ENCODE measurements at regions not wholly inside any gene's neighbourhood (a gene's known extent, or its start where the extent isn't known, plus 50 kb on each side); places are given as distances from the start of the nearest gene placed in this dataset.

GRCh38 chr1:17915511-17916197 is 160.5 kb downstream of the ACTL8 start:
- H3K4me3 ChIP-seq (ENCODE audit: low read depth, low read length): no peak overlapping the region
- no peak overlapping the region for H3K27ac ChIP-seq (ENCODE audit: extremely low read depth, low read depth, low read length)
- ChIA-PET POLR2A (no interaction called here), CTCF (interaction anchor here (0.7 to 2.0 kb wide), 4 partner anchors 185 to 262 kb away, joined by 3 to 8 read pairs (median 4); no protein-coding TSS in a partner anchor)
- H3K36me3 ChIP-seq (ENCODE audit: control insufficient read depth in 2 of 2, insufficient read depth in 1 of 2, low read length in 2 of 2): no peaks in the 10 kb centered on the region
- H3K4me1 ChIP-seq (ENCODE audit: control insufficient read depth, insufficient read depth, low read length): no peaks in the 10 kb centered on the region
- no peak for TF ChIP-seq ZNF561 (tag by site-specific recombination; IDR thresholded peaks at IDR 0.05; ENCODE audit: borderline replicate concordance)
- no peaks in the 10 kb centered on the region for H3K9me3 ChIP-seq (ENCODE audit: control insufficient read depth, insufficient read depth, low read depth, low read length)

DNA sequence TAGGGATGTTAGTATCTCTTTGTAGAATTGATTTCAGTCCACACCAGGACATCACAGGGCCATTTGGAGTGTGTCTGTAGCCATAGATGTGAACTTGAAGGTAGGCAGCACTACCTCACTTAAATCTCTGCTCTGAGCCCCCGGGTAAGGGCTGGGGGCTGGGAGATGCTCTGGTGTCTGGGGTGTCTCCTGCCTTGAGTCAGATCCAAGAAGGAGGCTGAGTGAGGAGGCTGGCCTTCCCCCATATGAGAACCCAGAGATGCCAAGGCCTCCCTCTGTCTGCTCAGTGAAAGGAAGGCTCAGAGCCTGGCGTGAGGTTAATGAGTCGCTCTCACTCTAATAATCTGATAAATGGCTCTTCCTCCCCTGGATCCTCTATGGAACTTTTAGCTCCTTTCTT is 161.6 kb downstream of the ACTL8 start:
- ChIA-PET POLR2A (no interaction called here), CTCF (interaction anchor here (2.0 kb wide), 1 partner anchor 255 kb away, joined by 8 read pairs; no protein-coding TSS in a partner anchor)
- no peaks in the 10 kb centered on the region for H3K36me3 ChIP-seq (ENCODE audit: control insufficient read depth in 2 of 2, insufficient read depth in 1 of 2, low read length in 2 of 2)
- no peaks in the 10 kb centered on the region for H3K4me1 ChIP-seq (ENCODE audit: control insufficient read depth, insufficient read depth, low read length)
- no peak overlapping the region for H3K4me3 ChIP-seq (ENCODE audit: low read depth, low read length)
- TF ChIP-seq ZNF610 (tag by site-specific recombination; IDR thresholded peaks at IDR 0.05; ENCODE audit: borderline replicate concordance): no peak
- no peak for TF ChIP-seq ZNF302 (tag by site-specific recombination; IDR thresholded peaks at IDR 0.05; ENCODE audit: low read depth)
- no peak for TF ChIP-seq ZNF548 (tag by site-specific recombination; IDR thresholded peaks at IDR 0.05)
- no peak for TF ChIP-seq ZNF221 (tag by site-specific recombination; IDR thresholded peaks at IDR 0.05; ENCODE audit: borderline replicate concordance)
- no peak for TF ChIP-seq ZNF624 (tag by site-specific recombination; IDR thresholded peaks at IDR 0.05)
- TF ChIP-seq PRDM1 (tag by site-specific recombination; IDR thresholded peaks at IDR 0.05): no peak
- TF ChIP-seq ZNF513 (tag by site-specific recombination; IDR thresholded peaks at IDR 0.05): no peak
- no peak for TF ChIP-seq MYNN (tag by site-specific recombination; IDR thresholded peaks at IDR 0.05; ENCODE audit: borderline replicate concordance)
- no peak for TF ChIP-seq ZNF776 (tag by site-specific recombination; IDR thresholded peaks at IDR 0.05; ENCODE audit: borderline replicate concordance)
- TF ChIP-seq BCL11A (tag by site-specific recombination; IDR thresholded peaks at IDR 0.05; ENCODE audit: low read depth): no peak
- TF ChIP-seq, protein P1, sequence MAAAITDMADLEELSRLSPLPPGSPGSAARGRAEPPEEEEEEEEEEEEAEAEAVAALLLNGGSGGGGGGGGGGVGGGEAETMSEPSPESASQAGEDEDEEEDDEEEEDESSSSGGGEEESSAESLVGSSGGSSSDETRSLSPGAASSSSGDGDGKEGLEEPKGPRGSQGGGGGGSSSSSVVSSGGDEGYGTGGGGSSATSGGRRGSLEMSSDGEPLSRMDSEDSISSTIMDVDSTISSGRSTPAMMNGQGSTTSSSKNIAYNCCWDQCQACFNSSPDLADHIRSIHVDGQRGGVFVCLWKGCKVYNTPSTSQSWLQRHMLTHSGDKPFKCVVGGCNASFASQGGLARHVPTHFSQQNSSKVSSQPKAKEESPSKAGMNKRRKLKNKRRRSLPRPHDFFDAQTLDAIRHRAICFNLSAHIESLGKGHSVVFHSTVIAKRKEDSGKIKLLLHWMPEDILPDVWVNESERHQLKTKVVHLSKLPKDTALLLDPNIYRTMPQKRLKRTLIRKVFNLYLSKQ (tag by site-specific recombination; IDR thresholded peaks at IDR 0.05; ENCODE audit: borderline replicate concordance): no peak
- TF ChIP-seq REPIN1 (tag by site-specific recombination; IDR thresholded peaks at IDR 0.05; ENCODE audit: low read depth): no peak
- TF ChIP-seq ZNF114 (tag by site-specific recombination; IDR thresholded peaks at IDR 0.05): no peak
- no peak for TF ChIP-seq ZNF596 (tag by site-specific recombination; IDR thresholded peaks at IDR 0.05)
- no peak for TF ChIP-seq ZNF239 (tag by site-specific recombination; IDR thresholded peaks at IDR 0.05)
- TF ChIP-seq ZFHX2 (tag by site-specific recombination; conservative IDR thresholded peaks at IDR 0.05): no peak
- TF ChIP-seq ZNF175 (tag by site-specific recombination; IDR thresholded peaks at IDR 0.05): no peak
- H3K9me3 ChIP-seq (ENCODE audit: control insufficient read depth, insufficient read depth, low read depth, low read length): no peaks in the 10 kb centered on the region
- no peak overlapping the region for H3K27ac ChIP-seq (ENCODE audit: extremely low read depth, low read depth, low read length)
